ENCODE measurements at regions not wholly inside any gene's neighbourhood (a gene's known extent, or its start where the extent isn't known, plus 50 kb on each side); places are given as distances from the start of the nearest gene placed in this dataset.

- Histone ChIP-seq H3K9me2 (ENCODE audit: insufficient read depth) (no peaks in the 10 kb centered on the region), H3K79me2 (ENCODE audit: insufficient read depth, low read length) (no peaks in the 10 kb centered on the region), H3K36me3 (ENCODE audit: control insufficient read depth in 1 of 2, insufficient read depth in 2 of 2, low read length in 2 of 2) (no peaks in the 10 kb centered on the region), H3K9me3 (ENCODE audit: control insufficient read depth in 1 of 2, insufficient read depth in 1 of 2, low read depth in 1 of 2, low read length in 2 of 2) (no peaks in the 10 kb centered on the region), H3K4me1 (ENCODE audit: control insufficient read depth in 1 of 2, insufficient read depth in 2 of 2, low read length in 2 of 2) (no peaks in the 10 kb centered on the region), H3K9ac (ENCODE audit: low read length) (no peak overlapping the region), H3K27ac (ENCODE audit: low read depth, low read length) (no peak overlapping the region), H3K4me2 (ENCODE audit: low read length) (no peak overlapping the region), H4K20me1 (ENCODE audit: insufficient read depth) (no peaks in the 10 kb centered on the region), H3K27me3 (ENCODE audit: insufficient read depth, low read length) (no peaks in the 10 kb centered on the region), H3K4me3 (replicated peaks in 1 of 2; ENCODE audit: low read depth in 1 of 2, low read length in 2 of 2) (no peak overlapping the region), H2AFZ (ENCODE audit: low read depth, low read length, poor library complexity, severe bottlenecking) (no peak overlapping the region)
- no TSS peak for BruUV-seq (replicated peaks)
- no peak for DNase-seq (ENCODE audit: low read depth, low spot score)
- ChIA-PET RAD21 (ENCODE audit: low non-redundant PET in 1 of 2, low total read pairs in 2 of 2, uncharacterized antibody in 2 of 2, unreplicated experiment in 2 of 2) (no interaction called here), CTCF (no interaction called here), POLR2A (no interaction called here)
- no peak for ATAC-seq
- intact Hi-C loops (cut with micrococcal nuclease) = no loop called here
- TF ChIP-seq CEBPB (IDR thresholded peaks at IDR 0.05; ENCODE audit: low read depth) = no peak
Observed at GRCh38 chr16:74113545-74113944, 183.1 kb upstream of the PSMD7 start.

GRCh38 chr16:74111456-74111982 lies 185.1 kb upstream of the PSMD7 start:
- Histone ChIP-seq H3K4me2 (ENCODE audit: low read length) (no peak overlapping the region), H3K9ac (ENCODE audit: low read length) (no peak overlapping the region), H3K36me3 (ENCODE audit: control insufficient read depth in 1 of 2, insufficient read depth in 2 of 2, low read length in 2 of 2) (no peaks in the 10 kb centered on the region), H3K9me3 (ENCODE audit: control insufficient read depth in 1 of 2, insufficient read depth in 1 of 2, low read depth in 1 of 2, low read length in 2 of 2) (no peaks in the 10 kb centered on the region), H3K27ac (ENCODE audit: low read depth, low read length) (no peak overlapping the region), H3K4me3 (replicated peaks in 1 of 2; ENCODE audit: low read depth in 1 of 2, low read length in 2 of 2) (no peak overlapping the region), H3K9me2 (ENCODE audit: insufficient read depth) (no peaks in the 10 kb centered on the region), H3K4me1 (ENCODE audit: control insufficient read depth in 1 of 2, insufficient read depth in 2 of 2, low read length in 2 of 2) (peaks cover 3 to 8% of the 10 kb centered on the region in 2 experiments; a peak in 2 of 4 replicates), H4K20me1 (ENCODE audit: insufficient read depth) (no peaks in the 10 kb centered on the region), H2AFZ (ENCODE audit: low read depth, low read length, poor library complexity, severe bottlenecking) (no peak overlapping the region), H3K27me3 (ENCODE audit: insufficient read depth, low read length) (no peaks in the 10 kb centered on the region), H3K79me2 (ENCODE audit: insufficient read depth, low read length) (no peaks in the 10 kb centered on the region)
- intact Hi-C loops (cut with micrococcal nuclease) = no loop called here
- CTCF ChIA-PET = no interaction called here
- RAD21 ChIA-PET (ENCODE audit: low non-redundant PET in 1 of 2, low total read pairs in 2 of 2, uncharacterized antibody in 2 of 2, unreplicated experiment in 2 of 2) = no interaction called here
- no peak for TF ChIP-seq ELF1 (IDR thresholded peaks at IDR 0.05; ENCODE audit: borderline replicate concordance, low read depth)
- TF ChIP-seq YY1 (IDR thresholded peaks at IDR 0.05; ENCODE audit: extremely low read depth, insufficient replicate concordance, low read depth, low read length) = no peak
- TF ChIP-seq SP1 (IDR thresholded peaks at IDR 0.05; ENCODE audit: low read depth) = no peak
- TF ChIP-seq RAD21 (IDR thresholded peaks at IDR 0.05; ENCODE audit: low read depth) = no peak
- TF ChIP-seq POLR2A (IDR thresholded peaks at IDR 0.05; ENCODE audit: borderline replicate concordance, extremely low read depth, insufficient read depth, insufficient read length) = no peak
- no peak for TF ChIP-seq EZH2 (IDR thresholded peaks at IDR 0.05)
- no peak for TF ChIP-seq CBX3 (IDR thresholded peaks at IDR 0.05; ENCODE audit: low read depth)
- TF ChIP-seq ZBTB33 (IDR thresholded peaks at IDR 0.05; ENCODE audit: extremely low read depth, insufficient replicate concordance, low read length) = no peak
- no peak for TF ChIP-seq EZH2phosphoT487 (IDR thresholded peaks at IDR 0.05; ENCODE audit: borderline replicate concordance)
- no peak for DNase-seq (ENCODE audit: low read depth, low spot score)
- no peak for ATAC-seq
- BruUV-seq (replicated peaks) = no TSS peak
- POLR2A ChIA-PET = no interaction called here
